AG04449 (cell line): ENCODE measurements at regions not wholly inside any gene's neighbourhood (a gene's known extent, or its start where the extent isn't known, plus 50 kb on each side); places are given as distances from the start of the nearest gene placed in this dataset.

Source experiments
- CTCF ChIA-PET: fragments of 350-600 bp; formaldehyde crosslinking; extraction: SDS; loops from one replicate; lab custom pipeline; 2021; ENCODE audit warnings: antibody characterized with exemption; lab: Yijun Ruan, JAX
- POLR2A ChIA-PET: fragments of 400-600, 350-600 bp; formaldehyde crosslinking; extraction: SDS; loops from one replicate; lab custom pipeline; 2020; ENCODE audit warnings: antibody characterized with exemption, inconsistent platforms; lab: Yijun Ruan, JAX
- DNase-seq: peaks from one replicate; pipeline ENCODE4 v3.0.0-alpha.2; 2010; ENCODE audit warnings: low read depth, low spot score
- H3K4me3 ChIP-seq: 2 replicates; pipeline ENCODE4 v1.5.1; 2011; ENCODE audit warnings: low read depth, mild to moderate bottlenecking, control low read depth, low read length
- TF ChIP-seq, protein P1 (sequence below): IDR thresholded peaks from one replicate; pipeline ENCODE4 v1.5.1; 2011; ENCODE audit warnings: mild to moderate bottlenecking, moderate library complexity, low read length, control low read depth, inconsistent platforms; ENCODE audit not compliant: insufficient read depth; ENCODE audit errors: missing control alignments

DNA sequence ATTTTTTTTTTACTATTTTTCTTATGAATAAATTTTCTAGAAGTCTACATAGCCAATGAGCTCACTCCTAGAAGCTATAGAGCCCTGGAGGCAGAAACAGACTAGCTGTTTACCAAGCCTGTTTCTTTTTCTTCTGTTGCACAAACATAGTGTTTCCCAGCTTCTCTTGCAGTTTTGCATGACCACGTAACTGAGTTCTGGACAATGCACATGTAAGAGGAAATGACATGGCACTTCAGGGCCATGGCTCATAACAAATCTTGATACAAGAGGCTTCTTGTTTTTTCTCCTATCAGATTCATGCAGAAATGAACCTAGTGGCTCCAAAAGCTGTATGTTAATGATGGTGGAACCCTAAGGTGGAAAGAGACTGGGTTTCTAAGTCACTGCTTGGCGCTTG is 127.4 kb downstream of the ZNF330 start:
- DNase-seq, result no peak
- POLR2A ChIA-PET, result no interaction called here
- CTCF ChIA-PET, result interaction anchor here (1.1 to 2.4 kb wide), 6 partner anchors 17 to 441 kb away, joined by 3 to 10 read pairs (median 4); no protein-coding TSS in a partner anchor
- no peak overlapping the region for H3K4me3 ChIP-seq
- TF ChIP-seq, protein P1, sequence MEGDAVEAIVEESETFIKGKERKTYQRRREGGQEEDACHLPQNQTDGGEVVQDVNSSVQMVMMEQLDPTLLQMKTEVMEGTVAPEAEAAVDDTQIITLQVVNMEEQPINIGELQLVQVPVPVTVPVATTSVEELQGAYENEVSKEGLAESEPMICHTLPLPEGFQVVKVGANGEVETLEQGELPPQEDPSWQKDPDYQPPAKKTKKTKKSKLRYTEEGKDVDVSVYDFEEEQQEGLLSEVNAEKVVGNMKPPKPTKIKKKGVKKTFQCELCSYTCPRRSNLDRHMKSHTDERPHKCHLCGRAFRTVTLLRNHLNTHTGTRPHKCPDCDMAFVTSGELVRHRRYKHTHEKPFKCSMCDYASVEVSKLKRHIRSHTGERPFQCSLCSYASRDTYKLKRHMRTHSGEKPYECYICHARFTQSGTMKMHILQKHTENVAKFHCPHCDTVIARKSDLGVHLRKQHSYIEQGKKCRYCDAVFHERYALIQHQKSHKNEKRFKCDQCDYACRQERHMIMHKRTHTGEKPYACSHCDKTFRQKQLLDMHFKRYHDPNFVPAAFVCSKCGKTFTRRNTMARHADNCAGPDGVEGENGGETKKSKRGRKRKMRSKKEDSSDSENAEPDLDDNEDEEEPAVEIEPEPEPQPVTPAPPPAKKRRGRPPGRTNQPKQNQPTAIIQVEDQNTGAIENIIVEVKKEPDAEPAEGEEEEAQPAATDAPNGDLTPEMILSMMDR, result no peak

DNA sequence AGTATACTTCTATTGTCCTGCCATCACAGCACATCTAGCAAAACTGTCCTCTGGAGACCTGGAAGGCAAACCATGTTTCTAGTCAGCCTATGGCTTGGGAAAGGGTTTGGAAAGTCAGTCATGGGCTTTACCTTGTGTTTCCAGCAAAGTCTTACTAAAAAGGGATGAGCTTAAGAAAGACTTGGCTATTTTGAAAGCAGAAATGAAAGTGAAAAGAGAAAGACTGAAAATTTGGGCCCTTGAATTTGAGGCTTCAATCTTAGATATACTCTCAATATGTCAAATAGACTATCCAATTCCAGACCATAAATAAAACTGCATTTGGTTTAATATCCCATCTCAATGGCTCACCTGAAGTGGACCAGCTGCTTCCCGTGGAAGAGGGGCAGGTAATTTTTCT is 127.9 kb downstream of the ZNF330 start:
- TF ChIP-seq, protein P1, result no peak

DNA sequence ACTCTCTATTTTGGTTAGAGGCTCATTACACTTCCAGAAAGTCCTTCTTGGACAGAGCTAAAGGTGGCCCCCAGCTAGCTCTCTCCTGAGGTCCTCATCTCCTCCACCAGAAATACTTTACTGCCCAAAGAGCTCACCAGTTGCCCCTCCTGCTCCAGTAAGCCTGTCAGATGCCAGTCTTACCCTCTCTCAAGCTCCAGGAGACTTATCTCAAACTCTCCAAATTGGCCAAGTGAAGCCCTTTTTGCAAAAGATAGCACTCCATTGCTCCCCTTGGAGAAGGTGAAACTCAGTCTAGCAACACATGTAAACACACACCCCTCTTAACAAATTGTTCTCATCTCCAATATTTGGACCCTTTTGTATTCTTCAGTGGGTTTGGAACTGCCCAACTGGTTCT is 128.5 kb downstream of the ZNF330 start:
- ChIA-PET CTCF (interaction anchor here (0.7 to 1.7 kb wide), 6 partner anchors 16 to 315 kb away, joined by 3 to 5 read pairs (median 4); no protein-coding TSS in a partner anchor), POLR2A (no interaction called here)
- DNase-seq, result no peak
- TF ChIP-seq, protein P1, result no peak
- no peak overlapping the region for H3K4me3 ChIP-seq

More for the DNA sequence above, 127.9 kb downstream of the ZNF330 start:
- ChIA-PET CTCF (interaction anchor here (1.2 to 1.7 kb wide), 5 partner anchors 15 to 190 kb away, joined by 3 to 5 read pairs (median 4); no protein-coding TSS in a partner anchor), POLR2A (no interaction called here)
- no peak for DNase-seq
- H3K4me3 ChIP-seq, result no peak overlapping the region

- H3K4me3 ChIP-seq, result no peak overlapping the region
- TF ChIP-seq, protein P1, result no peak
- POLR2A ChIA-PET, result interaction anchor here (0.6 to 0.8 kb wide), 3 partner anchors 48 to 418 kb away, joined by 3 to 6 read pairs (median 3); no protein-coding TSS in a partner anchor
- CTCF ChIA-PET, result interaction anchor here (1.3 to 1.4 kb wide), 2 partner anchors 26 to 136 kb away, joined by 3 to 4 read pairs; no protein-coding TSS in a partner anchor
- DNase-seq, result peak; percentile 87
These were observed 129.6 kb downstream of the ZNF330 start for GRCh38 chr4:141350122-141350905.

GRCh38 chr4:141352331-141352730 is 131.6 kb downstream of the ZNF330 start:
- no peak for DNase-seq
- ChIA-PET POLR2A (no interaction called here), CTCF (no interaction called here)
- H3K4me3 ChIP-seq, result no peak overlapping the region
- TF ChIP-seq, protein P1, result no peak

- TF ChIP-seq, protein P1, result no peak
- peak; percentile 59 for DNase-seq
- H3K4me3 ChIP-seq, result no peak overlapping the region
- ChIA-PET POLR2A (interaction anchor here (0.7 kb wide), 1 partner anchor 34 kb away, joined by 3 read pairs; no protein-coding TSS in a partner anchor), CTCF (interaction anchor here (1.2 kb wide), 1 partner anchor 8 kb away, joined by 4 read pairs; no protein-coding TSS in a partner anchor)
These were observed 132.3 kb downstream of the ZNF330 start for GRCh38 chr4:141352909-141353525.
